IMR-90 (cell line): ENCODE measurements at regions not wholly inside any gene's neighbourhood (a gene's known extent, or its start where the extent isn't known, plus 50 kb on each side); places are given as distances from the start of the nearest gene placed in this dataset.

ENCODE experiments used
- ATAC-seq: fragments of 200-7000 bp; cut with Tn5 transposase; 2 replicates; pipeline ENCODE4 v1.9.1; 2020; ENCODE audit warnings: low read depth, mild to moderate bottlenecking, moderate library complexity
- BruUV-seq: library from RNA; stranded (reverse); fragments of 400-500 nt; replicated peaks from 2 replicates; lab custom pipeline; 2021; lab: Mats Ljungman, UMichigan
- CTCF ChIA-PET: fragments of 300-600 bp; formaldehyde crosslinking; extraction: SDS; loops from one replicate; lab custom pipeline; 2021; ENCODE audit warnings: antibody characterized with exemption; lab: Yijun Ruan, JAX
- POLR2A ChIA-PET: fragments of 300-600 bp; sonication (Branson Sonifier 250); formaldehyde crosslinking; loops from one replicate; lab custom pipeline; 2022; ENCODE audit warnings: antibody characterized with exemption; ENCODE audit not compliant: unreplicated experiment; lab: Charles Lee
- DNase-seq: peaks from one replicate; pipeline ENCODE4 v3.0.0; 2013
- H2AFZ ChIP-seq: replicated peaks from 2 replicates; pipeline ENCODE3; 2013; ENCODE audit warnings: low read length, mild to moderate bottlenecking; ENCODE audit not compliant: poor library complexity
- H2AK5ac ChIP-seq: 2 replicates; pipeline ENCODE4 v1.6.1; 2013; ENCODE audit warnings: low read depth, low read length, inconsistent platforms
- H2AK9ac ChIP-seq: replicated peaks from 2 replicates; pipeline ENCODE3; 2013; ENCODE audit warnings: mild to moderate bottlenecking, low read depth, low read length, moderate library complexity; ENCODE audit not compliant: poor library complexity
- H2BK120ac ChIP-seq: 2 replicates; pipeline ENCODE4 v1.6.1; 2013; ENCODE audit warnings: low read depth, low read length, inconsistent platforms
- H2BK15ac ChIP-seq: 3 replicates; pipeline ENCODE4 v1.6.1; 2013; ENCODE audit warnings: low read depth, low read length, inconsistent platforms
- H2BK20ac ChIP-seq: 2 replicates; pipeline ENCODE4 v1.6.1; 2013; ENCODE audit warnings: low read depth, mild to moderate bottlenecking, inconsistent platforms, low read length, moderate library complexity
- H2BK5ac ChIP-seq: 2 replicates; pipeline ENCODE4 v1.6.1; 2013; ENCODE audit warnings: mild to moderate bottlenecking, low read depth, low read length, inconsistent platforms; ENCODE audit not compliant: poor library complexity, severe bottlenecking
- H3K14ac ChIP-seq: replicated peaks from 2 replicates; pipeline ENCODE4 v1.6.1; 2013; ENCODE audit warnings: low read depth, low read length, inconsistent platforms
- H3K18ac ChIP-seq: 2 replicates; pipeline ENCODE4 v1.6.1; 2013; ENCODE audit warnings: low read depth, low read length, control low read depth
- H3K23ac ChIP-seq: 2 replicates; pipeline ENCODE4 v1.6.1; 2013; ENCODE audit warnings: low read depth, low read length, inconsistent platforms
- H3K27ac ChIP-seq: 2 replicates; pipeline ENCODE4 v1.5.1; 2013; ENCODE audit warnings: mild to moderate bottlenecking, control low read depth, low read length; ENCODE audit not compliant: insufficient read depth
- H3K27me3 ChIP-seq: 2 replicates; pipeline ENCODE4 v1.6.1; 2013; ENCODE audit warnings: low read length; ENCODE audit not compliant: control insufficient read depth, insufficient read depth
- H3K36me3 ChIP-seq: 2 replicates; pipeline ENCODE4 v1.6.1; 2013; ENCODE audit warnings: low read length, mixed read lengths; ENCODE audit not compliant: control insufficient read depth, insufficient read depth
- H3K4ac ChIP-seq: 2 replicates; pipeline ENCODE4 v1.6.1; 2013; ENCODE audit warnings: low read depth, low read length, inconsistent platforms
- H3K4me1 ChIP-seq: 2 replicates; pipeline ENCODE4 v1.6.1; 2013; ENCODE audit warnings: low read length, mixed read lengths; ENCODE audit not compliant: control insufficient read depth, insufficient read depth
- H3K4me2 ChIP-seq: 2 replicates; pipeline ENCODE4 v1.6.1; 2013; ENCODE audit warnings: low read depth, mild to moderate bottlenecking, control low read depth, low read length, moderate library complexity
- H3K4me3 ChIP-seq: 2 replicates; pipeline ENCODE4 v1.5.1; 2013; ENCODE audit warnings: low read depth, mild to moderate bottlenecking, control low read depth, low read length, moderate library complexity; ENCODE audit not compliant: insufficient read depth
- H3K56ac ChIP-seq: 2 replicates; pipeline ENCODE4 v1.6.1; 2013; ENCODE audit warnings: low read length, inconsistent platforms; ENCODE audit not compliant: insufficient read depth; ENCODE audit errors: extremely low read depth
- H3K79me1 ChIP-seq, 2 experiments: 2 replicates each; pipeline ENCODE4 v1.6.1; 2013; ENCODE audit warnings: low read length in 2 of 2, inconsistent platforms in 1 of 2, low read depth in 1 of 2
- H3K9ac ChIP-seq: 2 replicates; pipeline ENCODE4 v1.6.1; 2013; ENCODE audit warnings: low read depth, low read length, control low read depth
- H3K9me1 ChIP-seq: 2 replicates; pipeline ENCODE4 v1.6.1; 2013; ENCODE audit warnings: low read length, inconsistent platforms; ENCODE audit not compliant: insufficient read depth
- H3K9me3 ChIP-seq: 2 replicates; pipeline ENCODE4 v1.6.1; 2013; ENCODE audit warnings: low read length; ENCODE audit not compliant: control insufficient read depth, insufficient read depth
- H4K20me1 ChIP-seq: 2 replicates; pipeline ENCODE4 v1.6.1; 2013; ENCODE audit warnings: low read length, inconsistent platforms; ENCODE audit not compliant: insufficient read depth
- H4K5ac ChIP-seq: 2 replicates; pipeline ENCODE4 v1.6.1; 2013; ENCODE audit warnings: mild to moderate bottlenecking, low read depth, low read length, control low read depth
- H4K8ac ChIP-seq, 2 experiments: 2 replicates each; pipeline ENCODE4 v1.6.1; 2013; ENCODE audit warnings: low read depth in 2 of 2, low read length in 2 of 2, control low read depth in 1 of 2, inconsistent platforms in 1 of 2
- H4K91ac ChIP-seq: 2 replicates; pipeline ENCODE4 v1.6.1; 2013; ENCODE audit warnings: low read depth, low read length, inconsistent platforms; ENCODE audit not compliant: insufficient read depth
- MAZ ChIP-seq: IDR thresholded peaks from 2 replicates; pipeline ENCODE4 v1.6.1; 2012; ENCODE audit warnings: low read depth, mild to moderate bottlenecking, low read length, improper control_type of control experiment, moderate library complexity, borderline replicate concordance
- WGBS, 2 experiments: methylation state at CpG; one replicate each; pipeline versions ENCODE4 v1.1.5 to v1.1.7; 2013; ENCODE audit warnings: missing lambda C conversion rate in 2 of 2; ENCODE audit not compliant: insufficient read length in 1 of 2; ENCODE audit errors: extremely low coverage in 2 of 2; 5-methylcytosine and 5-hydroxymethylcytosine counted together
- dilution Hi-C: fragments of 300-500 bp; cut with HindIII; formaldehyde crosslinking; loops from one replicate; pipeline ENCODE4 v1.14.3; 2018; ENCODE audit warnings: low sequenced_read_pairs; ENCODE audit not compliant: unreplicated experiment
- in situ Hi-C: fragments of 300-500 bp; cut with MboI; formaldehyde crosslinking; loops from 3 replicates; pipeline ENCODE4 v1.14.3; 2019; ENCODE audit warnings: low sequenced_read_pairs, inconsistent platforms, mixed read lengths
- intact Hi-C: fragments of 100-400 bp; cut with micrococcal nuclease; formaldehyde crosslinking; loops from 2 replicates; pipeline ENCODE4 v1.10.0; 2022
- TF ChIP-seq, protein P1 (sequence below): fragments of 150-350 bp; IDR thresholded peaks from 2 replicates; pipeline ENCODE4 v1.6.1; 2016; ENCODE audit warnings: low read depth, mild to moderate bottlenecking, low read length, moderate library complexity, borderline replicate concordance

DNA sequence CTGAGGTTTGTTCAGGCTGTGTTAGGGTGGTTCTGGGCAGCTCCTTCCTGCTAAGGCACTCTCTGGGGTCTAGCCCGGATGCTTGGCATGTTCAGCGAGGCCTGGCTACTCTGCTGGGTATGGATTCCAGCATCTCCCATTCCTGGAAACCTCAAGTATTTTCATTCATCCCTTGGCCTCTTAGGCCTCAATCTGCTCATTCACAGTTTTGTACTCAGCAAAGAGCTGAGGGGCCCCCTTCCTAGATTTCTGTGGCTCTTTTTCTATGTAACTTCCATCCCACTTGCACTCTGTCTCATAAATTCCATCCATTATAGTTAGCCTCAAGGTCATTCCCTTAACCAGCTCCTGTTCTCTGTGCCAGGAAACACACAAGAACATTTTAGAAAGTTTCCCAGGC lies 798.8 kb upstream of the HS6ST1 start:
- in situ Hi-C loops = no loop called here
- no peaks in the 10 kb centered on the region for H3K27me3 ChIP-seq
- no peak overlapping the region for H2BK5ac ChIP-seq
- H3K9me3 ChIP-seq = no peaks in the 10 kb centered on the region
- H3K9me1 ChIP-seq = no peaks in the 10 kb centered on the region
- no peaks in the 10 kb centered on the region for H3K36me3 ChIP-seq
- no peak overlapping the region for H2BK20ac ChIP-seq
- H3K4ac ChIP-seq = no peak overlapping the region
- H3K56ac ChIP-seq = no peak overlapping the region
- no peak overlapping the region for H3K14ac ChIP-seq
- no CpG with 5 or more reads among the region's 2 CpGs for WGBS, 2 experiments
- H3K4me2 ChIP-seq = no peak overlapping the region
- DNase-seq = no peak
- H3K4me3 ChIP-seq = no peak overlapping the region
- intact Hi-C loops = no loop called here
- H3K27ac ChIP-seq = no peak overlapping the region
- no peaks in the 10 kb centered on the region for H3K4me1 ChIP-seq
- H2BK15ac ChIP-seq = no peak overlapping the region
- TF ChIP-seq, protein P1, sequence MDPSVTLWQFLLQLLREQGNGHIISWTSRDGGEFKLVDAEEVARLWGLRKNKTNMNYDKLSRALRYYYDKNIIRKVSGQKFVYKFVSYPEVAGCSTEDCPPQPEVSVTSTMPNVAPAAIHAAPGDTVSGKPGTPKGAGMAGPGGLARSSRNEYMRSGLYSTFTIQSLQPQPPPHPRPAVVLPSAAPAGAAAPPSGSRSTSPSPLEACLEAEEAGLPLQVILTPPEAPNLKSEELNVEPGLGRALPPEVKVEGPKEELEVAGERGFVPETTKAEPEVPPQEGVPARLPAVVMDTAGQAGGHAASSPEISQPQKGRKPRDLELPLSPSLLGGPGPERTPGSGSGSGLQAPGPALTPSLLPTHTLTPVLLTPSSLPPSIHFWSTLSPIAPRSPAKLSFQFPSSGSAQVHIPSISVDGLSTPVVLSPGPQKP = no peak
- no peak for TF ChIP-seq MAZ
- H2AFZ ChIP-seq = no peak overlapping the region
- ChIA-PET POLR2A (no interaction called here), CTCF (no interaction called here)
- no peak overlapping the region for H2AK9ac ChIP-seq
- no peak overlapping the region for H4K91ac ChIP-seq
- no peaks in the 10 kb centered on the region for H3K79me1 ChIP-seq
- H3K23ac ChIP-seq = no peak overlapping the region
- no TSS peak for BruUV-seq
- dilution Hi-C loops = no loop called here
- H2BK120ac ChIP-seq = no peak overlapping the region
- no peak overlapping the region for H3K18ac ChIP-seq
- H4K5ac ChIP-seq = no peak overlapping the region
- no peak for ATAC-seq
- no peak overlapping the region for H3K9ac ChIP-seq
- H4K20me1 ChIP-seq = no peaks in the 10 kb centered on the region
- H4K8ac ChIP-seq = no peak overlapping the region
- H2AK5ac ChIP-seq = no peak overlapping the region
